CD4-positive, alpha-beta T cell treated with Interleukin-17A for 4 hours (primary cell): ENCODE measurements at regions not wholly inside any gene's neighbourhood (a gene's known extent, or its start where the extent isn't known, plus 50 kb on each side); places are given as distances from the start of the nearest gene placed in this dataset.
A peak's percentile ranks its signal among the peaks of the same experiment; 100 is the strongest.
"Not testable (repeated sequence)": the region's sequence is repeated elsewhere in the genome, so short reads cannot be mapped to it uniquely, and the experiment has no call there.

Experiments used
- DNase-seq: peaks from one replicate; pipeline ENCODE4 v3.0.0-alpha.2; 2020; ENCODE audit warnings: mixed read lengths

GRCh38 chr15:81939604-81940440, 106.0 kb downstream of the MEX3B start:
- peak; percentile 3 for DNase-seq

- DNase-seq = no peak
Measured at GRCh38 chr15:81937189-81937588, 108.6 kb downstream of the MEX3B start.

DNA sequence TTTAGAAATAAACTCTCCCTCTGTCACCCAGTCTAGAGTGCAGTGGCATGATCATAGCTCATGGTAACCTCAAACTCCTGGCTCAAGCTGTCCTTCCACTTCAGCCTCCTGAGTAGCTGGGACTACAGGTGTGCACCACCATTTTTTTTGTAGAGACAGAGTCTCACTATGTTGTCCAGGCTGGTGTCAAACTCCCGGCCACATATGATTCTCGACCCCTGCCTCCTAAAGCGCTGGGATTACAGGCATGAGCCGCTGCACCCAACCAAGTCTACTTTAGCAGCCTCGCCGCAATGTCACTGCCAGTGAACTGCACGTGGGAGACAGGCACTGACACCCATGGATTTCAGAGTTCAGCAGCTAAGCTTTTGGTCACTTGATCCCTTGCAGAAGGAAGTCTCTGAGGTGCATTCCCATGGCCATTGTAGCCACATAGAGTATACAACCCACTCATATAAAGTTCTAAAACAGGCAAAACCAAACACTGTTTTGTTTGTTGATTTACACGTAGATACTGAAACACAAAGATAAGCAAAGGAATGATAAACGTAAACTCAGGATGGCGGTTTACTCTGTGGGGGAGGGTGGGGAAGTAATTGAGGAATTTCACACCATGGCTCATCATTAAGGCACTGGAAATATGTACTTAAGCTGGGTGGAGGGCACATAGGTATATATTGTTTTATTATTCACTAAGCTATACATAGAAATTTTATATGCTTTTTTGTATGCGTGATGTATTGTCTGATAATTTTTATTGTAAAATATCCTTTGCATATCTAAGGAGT, 115.0 kb downstream of the MEX3B start:
- no peak for DNase-seq

DNA sequence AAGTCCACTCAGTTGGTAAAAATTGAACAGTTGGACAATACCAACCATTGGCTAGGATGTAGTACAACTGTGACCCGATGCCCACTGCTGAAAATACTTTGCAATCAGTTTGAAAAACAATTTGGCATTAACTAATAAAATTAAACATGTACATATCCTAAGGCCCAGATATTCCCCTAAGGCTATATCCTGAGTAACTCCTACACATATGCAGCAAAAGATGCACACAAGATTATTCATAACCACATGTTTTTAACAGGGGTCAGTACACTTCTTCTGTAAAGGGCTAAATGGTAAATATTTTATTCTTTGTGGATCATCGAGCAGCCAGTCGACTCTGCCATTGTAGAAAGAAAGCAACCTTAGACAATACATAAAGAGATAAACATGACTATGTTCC, 116.3 kb downstream of the MEX3B start:
- no peak for DNase-seq

- no peak for DNase-seq
Measured at GRCh38 chr15:81926981-81927380, 118.8 kb downstream of the MEX3B start.

GRCh38 chr15:81924729-81925128, 121.1 kb downstream of the MEX3B start:
- DNase-seq = no peak

DNA sequence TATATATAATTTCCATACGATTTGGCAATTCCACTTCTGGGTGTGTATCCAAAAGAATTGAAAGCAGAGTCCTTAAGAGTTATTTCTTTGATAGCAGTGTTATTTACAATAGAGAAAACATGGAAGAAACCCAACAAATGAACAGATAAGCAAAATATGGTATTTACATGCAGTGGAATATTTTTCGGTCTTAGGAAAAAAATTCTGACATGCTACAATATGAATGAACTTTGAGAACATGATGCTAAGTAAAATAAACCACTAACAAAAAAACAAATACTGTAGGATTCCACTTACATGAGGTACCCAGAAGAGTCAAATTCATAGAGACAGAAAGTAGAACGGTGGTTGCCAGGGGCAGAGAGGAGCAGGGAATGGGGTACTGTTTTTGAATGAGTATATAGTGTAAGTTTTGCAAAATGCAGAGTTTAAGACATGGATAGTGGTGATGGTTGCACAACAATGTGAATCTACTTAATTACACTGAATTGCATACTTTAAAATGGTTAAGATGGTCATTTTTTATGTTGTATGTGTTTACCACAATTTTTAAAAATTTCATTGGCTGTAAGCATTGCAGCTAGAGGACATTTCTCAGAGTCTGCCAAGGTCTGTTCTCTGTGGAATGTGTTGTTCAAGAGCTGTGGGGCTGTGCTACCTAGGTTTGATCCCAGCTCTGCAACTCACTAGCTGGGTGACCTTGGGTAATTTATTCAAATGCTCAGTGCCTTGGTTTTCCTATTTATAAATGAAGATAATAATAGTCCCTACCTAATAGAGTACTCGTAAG, 122.1 kb downstream of the MEX3B start:
- DNase-seq = no peak

DNA sequence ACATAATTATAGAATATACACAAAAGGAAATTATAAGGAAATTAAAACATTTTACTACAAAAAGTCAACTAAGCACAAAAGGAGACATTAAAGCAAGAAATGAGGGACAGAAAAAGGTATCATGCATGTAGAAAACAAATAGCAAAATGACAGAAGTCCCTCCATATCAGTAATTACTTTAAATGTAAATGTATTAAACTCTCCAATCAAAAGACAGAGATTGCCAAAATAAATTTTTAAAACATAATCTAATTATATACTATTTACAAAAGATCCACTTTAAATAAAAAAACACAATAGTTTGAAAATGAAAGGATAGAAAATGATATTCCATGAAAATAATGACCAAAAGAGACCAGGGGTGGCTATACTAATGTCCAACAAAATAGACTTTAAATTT, 123.7 kb downstream of the MEX3B start:
- no peak for DNase-seq

DNA sequence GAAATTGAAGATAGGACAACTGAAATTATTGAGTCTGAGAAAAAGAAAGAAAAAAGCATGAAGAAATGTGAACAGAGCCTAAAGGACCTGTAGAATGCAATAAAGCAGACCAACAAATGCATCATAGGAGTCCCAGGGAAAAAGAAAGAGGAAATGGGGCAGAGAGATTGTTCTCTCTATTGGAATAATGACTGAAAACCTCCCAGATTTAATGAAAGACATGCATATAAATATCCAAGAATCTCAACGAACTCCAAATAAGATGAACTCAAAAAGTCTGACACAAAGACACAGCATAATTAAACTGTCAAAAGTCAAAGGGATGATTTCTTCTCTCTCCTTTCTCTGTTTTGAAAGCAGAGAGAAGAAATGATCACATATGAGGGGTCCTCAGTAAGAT, 124.7 kb downstream of the MEX3B start:
- DNase-seq = no peak

GRCh38 chr15:81918767-81919166, 127.1 kb downstream of the MEX3B start:
- not testable (repeated sequence) for DNase-seq

- no peak for DNase-seq
Measured at GRCh38 chr15:81916451-81916850, 129.4 kb downstream of the MEX3B start.

DNA sequence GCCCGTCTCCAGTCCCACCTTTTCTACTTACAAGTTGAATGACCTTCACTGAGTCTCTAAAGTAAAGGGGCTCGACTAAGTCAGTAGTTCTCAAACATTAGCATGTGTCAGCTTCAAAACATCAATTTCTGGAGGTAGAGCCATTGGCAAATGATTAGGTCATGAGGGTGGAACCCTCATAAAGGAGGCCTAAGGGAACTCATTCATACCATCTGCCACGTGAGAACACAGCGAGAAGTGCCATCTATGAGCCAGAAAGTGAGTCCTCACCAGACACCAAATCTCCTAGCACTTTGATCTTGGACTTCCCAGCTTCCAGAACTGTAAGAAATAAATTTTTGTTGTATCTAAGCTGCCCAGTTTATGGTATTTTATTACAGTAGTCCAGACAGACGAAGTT, 129.8 kb downstream of the MEX3B start:
- no peak for DNase-seq

- no peak for DNase-seq
Measured at GRCh38 chr15:81914734-81915256, 131.0 kb downstream of the MEX3B start.

- no peak for DNase-seq
Measured at GRCh38 chr15:81914333-81914732, 131.5 kb downstream of the MEX3B start.

DNA sequence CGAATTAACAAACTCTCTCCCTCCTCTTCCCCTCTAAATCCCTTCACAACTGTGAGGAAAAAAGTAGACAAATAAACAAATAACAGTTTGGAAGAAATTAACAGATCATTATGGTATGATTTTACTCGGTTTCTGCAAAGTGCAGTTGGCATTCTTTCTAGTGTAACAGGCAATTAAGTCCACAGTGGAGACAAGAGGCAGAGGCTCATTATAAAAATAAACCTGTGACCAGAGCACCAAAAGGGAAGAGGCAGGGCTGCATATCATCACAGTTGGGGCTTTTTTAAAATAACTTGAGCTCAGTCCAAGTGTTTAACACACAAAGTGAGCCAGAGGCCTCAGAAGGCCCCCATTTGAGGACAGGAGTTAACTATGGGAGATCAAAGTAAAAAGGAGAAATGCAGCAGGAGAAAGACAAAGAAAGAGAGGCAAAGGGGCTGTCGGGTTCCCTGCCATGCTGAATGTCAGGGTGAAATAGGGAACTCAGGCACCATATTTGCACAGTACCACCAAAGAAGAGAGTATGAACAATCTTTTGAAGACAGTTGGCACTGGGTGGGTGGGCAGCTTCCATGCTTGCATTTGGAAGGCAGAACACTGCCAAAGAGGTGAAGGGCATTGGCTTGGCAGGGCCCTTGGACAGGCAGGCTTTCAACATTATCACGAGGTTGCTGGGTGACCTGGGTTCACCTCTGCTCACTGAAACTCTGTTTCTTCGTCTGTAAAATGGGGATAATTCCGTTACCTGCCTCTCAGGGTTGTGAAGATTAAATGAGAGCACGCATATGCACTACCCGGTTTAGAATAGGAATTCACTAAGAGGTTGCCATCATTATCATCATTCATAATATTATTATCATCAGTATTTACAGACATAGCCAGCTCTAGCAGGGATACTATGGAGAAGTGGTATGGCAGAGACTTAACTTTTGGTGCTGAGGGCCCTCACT, 134.5 kb downstream of the MEX3B start:
- no peak for DNase-seq

DNA sequence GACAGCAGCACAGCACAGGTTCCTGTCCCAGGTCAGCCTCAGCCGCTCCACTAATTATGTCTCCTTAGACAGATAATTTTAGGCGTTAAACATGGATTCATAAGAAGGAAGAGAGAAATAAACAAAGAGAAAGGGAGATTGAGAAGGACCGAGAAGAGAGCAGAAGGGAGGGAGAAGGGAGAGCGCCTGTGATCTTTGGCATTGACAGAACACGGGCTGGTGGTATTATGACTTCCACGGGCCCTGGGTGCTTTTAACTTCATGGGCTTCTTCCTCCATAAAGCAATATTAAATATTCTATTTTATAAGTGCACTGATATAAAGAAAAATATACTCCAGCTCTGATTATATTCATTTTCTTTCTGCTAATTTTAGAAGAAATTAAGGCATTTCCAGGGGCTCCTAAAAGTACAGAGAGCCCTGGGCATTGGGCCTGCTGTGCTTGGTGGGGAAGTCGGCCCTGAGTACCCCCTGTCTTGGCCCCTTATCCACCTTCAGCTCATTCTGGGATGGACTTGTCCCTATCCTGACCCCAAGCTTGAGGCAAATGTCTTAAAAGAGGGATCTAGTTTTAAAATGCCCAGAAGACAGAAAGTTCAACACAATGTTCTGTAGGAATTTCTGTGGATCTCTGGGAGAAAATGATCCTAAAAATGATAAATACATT, 135.3 kb downstream of the MEX3B start:
- no peak for DNase-seq

- no peak for DNase-seq
Measured at GRCh38 chr15:81909011-81909358, 136.8 kb downstream of the MEX3B start.

GRCh38 chr15:81908111-81908510, 137.7 kb downstream of the MEX3B start:
- no peak for DNase-seq

DNA sequence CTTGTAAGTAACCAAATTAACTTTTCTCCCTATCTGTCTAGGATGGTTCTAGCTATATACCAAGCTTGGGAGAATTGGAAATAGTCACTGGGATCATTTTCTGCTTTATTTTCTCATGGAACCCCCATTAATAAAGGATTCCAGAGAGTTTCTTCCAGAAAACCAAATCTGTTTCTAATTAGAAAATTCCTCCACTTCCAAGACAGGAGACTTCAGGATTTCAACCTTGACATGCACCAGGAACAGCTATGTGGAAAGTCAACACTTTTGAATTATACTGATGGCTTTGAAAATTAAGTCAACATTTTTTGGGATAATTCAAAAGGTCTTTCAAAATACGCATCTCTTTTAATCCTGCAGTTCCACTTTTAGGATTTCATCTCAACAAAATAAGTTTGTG, 138.3 kb downstream of the MEX3B start:
- no peak for DNase-seq

DNA sequence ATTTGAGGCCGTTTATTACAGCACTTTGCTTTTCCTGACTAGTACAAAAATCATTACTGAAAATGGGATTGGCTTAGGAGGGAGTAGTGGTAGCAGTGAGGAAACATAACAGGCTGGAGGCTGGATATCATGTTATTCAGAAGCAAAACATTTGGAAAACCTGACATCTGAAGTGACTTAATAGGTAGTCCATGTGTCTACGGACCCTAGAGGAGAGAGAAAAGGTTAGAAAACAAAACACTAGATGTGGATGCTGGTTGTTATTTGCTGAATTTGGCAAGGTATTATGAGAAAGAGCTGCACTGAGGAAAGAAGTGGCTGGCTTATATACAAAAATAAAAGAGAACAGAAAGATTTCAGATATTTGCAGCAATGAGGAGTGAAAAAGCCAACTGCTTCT, 139.9 kb downstream of the MEX3B start:
- DNase-seq = no peak

DNA sequence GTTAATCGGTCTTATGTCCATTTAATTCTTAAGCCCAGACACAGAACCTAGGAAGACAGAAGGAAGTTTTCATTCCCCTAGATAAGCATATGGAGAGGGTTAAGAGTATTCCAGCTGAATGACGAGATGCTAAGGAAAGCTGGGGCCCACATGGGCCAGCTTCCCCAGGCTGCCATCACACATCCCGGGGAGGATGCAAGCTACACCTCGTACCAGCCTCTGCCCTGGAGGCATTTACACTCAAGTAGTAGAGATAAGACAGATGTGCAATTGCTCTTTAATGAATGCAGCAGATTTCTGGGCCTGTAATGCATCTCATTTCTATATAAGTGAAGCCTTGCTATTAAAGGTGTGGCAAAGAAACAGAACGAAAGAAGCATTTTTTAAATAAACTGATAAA, 144.5 kb downstream of the MEX3B start:
- DNase-seq = no peak

GRCh38 chr15:81899730-81900129, 146.1 kb downstream of the MEX3B start:
- no peak for DNase-seq
